PC-9 (cell line): ENCODE measurements at regions not wholly inside any gene's neighbourhood (a gene's known extent, or its start where the extent isn't known, plus 50 kb on each side); places are given as distances from the start of the nearest gene placed in this dataset.

Source experiments
- EZH2 ChIP-seq: fragments of 200-600 bp; sonication (generic); IDR thresholded peaks from 2 replicates; pipeline ENCODE4 v1.8.0; 2017; ENCODE audit warnings: antibody characterized with exemption, low read depth
- TF ChIP-seq, protein P1 (sequence below): fragments of 200-600 bp; sonication (generic); conservative IDR thresholded peaks from 2 replicates; pipeline ENCODE4 v1.6.1; 2017; ENCODE audit warnings: mixed run types, antibody characterized with exemption, mild to moderate bottlenecking, moderate library complexity

DNA sequence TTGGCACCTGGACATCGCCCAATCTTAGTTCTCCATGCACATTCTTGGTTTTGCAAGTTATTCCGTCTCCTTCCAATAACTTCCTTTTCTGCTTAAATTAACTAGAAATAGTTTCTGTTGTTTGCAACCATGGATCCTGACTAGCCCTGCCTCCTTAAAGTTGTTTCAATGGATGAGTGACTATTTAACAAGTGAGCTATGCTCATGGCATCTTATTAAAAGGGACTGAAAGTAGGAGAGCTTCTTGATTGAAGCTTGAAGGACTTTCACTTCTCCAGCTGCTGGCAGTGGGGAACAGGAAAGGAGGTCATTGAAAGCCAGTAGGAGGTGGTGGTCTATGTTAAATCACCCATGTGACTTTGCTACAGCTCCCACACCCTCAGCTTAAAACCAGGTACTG, 466.8 kb downstream of the ARHGEF28 start:
- TF ChIP-seq, protein P1, sequence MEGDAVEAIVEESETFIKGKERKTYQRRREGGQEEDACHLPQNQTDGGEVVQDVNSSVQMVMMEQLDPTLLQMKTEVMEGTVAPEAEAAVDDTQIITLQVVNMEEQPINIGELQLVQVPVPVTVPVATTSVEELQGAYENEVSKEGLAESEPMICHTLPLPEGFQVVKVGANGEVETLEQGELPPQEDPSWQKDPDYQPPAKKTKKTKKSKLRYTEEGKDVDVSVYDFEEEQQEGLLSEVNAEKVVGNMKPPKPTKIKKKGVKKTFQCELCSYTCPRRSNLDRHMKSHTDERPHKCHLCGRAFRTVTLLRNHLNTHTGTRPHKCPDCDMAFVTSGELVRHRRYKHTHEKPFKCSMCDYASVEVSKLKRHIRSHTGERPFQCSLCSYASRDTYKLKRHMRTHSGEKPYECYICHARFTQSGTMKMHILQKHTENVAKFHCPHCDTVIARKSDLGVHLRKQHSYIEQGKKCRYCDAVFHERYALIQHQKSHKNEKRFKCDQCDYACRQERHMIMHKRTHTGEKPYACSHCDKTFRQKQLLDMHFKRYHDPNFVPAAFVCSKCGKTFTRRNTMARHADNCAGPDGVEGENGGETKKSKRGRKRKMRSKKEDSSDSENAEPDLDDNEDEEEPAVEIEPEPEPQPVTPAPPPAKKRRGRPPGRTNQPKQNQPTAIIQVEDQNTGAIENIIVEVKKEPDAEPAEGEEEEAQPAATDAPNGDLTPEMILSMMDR = no peak
- no peak for TF ChIP-seq EZH2
